CD14-positive monocyte (primary cell): ENCODE measurements at regions not wholly inside any gene's neighbourhood (a gene's known extent, or its start where the extent isn't known, plus 50 kb on each side); places are given as distances from the start of the nearest gene placed in this dataset.

Source experiments
- DNase-seq, 3 donors: peaks; one replicate each; pipeline ENCODE4 v3.0.0-alpha.2; 2011 to 2022
- H2AFZ ChIP-seq: 2 replicates; pipeline ENCODE4 v1.6.0; 2012; ENCODE audit warnings: mild to moderate bottlenecking, low read depth, low read length, inconsistent platforms; ENCODE audit not compliant: insufficient read depth, poor library complexity, severe bottlenecking
- H3K27ac ChIP-seq, 2 donors: 1 replicate in 1 of 2; 2 replicates in 1 of 2; pipeline ENCODE4 v1.5.1; 2012 to 2013; ENCODE audit warnings: low read length in 2 of 2, control low read depth in 1 of 2, inconsistent platforms in 1 of 2, low read depth in 1 of 2, mild to moderate bottlenecking in 1 of 2
- H3K27me3 ChIP-seq, 2 donors: one replicate each; pipeline versions ENCODE4 v1.6.0 to v1.6.1; 2011 to 2013; ENCODE audit warnings: low read length in 2 of 2; ENCODE audit not compliant: control insufficient read depth in 2 of 2, insufficient read depth in 2 of 2
- H3K36me3 ChIP-seq, 2 donors: replicated peaks in 1 of 2; 1 replicate in 1 of 2; 2 replicates in 1 of 2; pipeline versions ENCODE4 v1.5.1 to v1.6.1; 2012 to 2013; ENCODE audit warnings: low read length in 2 of 2, control low read depth in 1 of 2, inconsistent platforms in 1 of 2, mild to moderate bottlenecking in 1 of 2; ENCODE audit not compliant: insufficient read depth in 2 of 2, control insufficient read depth in 1 of 2
- H3K4me1 ChIP-seq, 2 donors: 1 replicate in 1 of 2; 2 replicates in 1 of 2; pipeline versions ENCODE4 v1.5.1 to v1.6.1; 2012 to 2013; ENCODE audit warnings: low read length in 2 of 2, control low read depth in 1 of 2, inconsistent platforms in 1 of 2, mild to moderate bottlenecking in 1 of 2, moderate library complexity in 1 of 2; ENCODE audit not compliant: insufficient read depth in 2 of 2, control insufficient read depth in 1 of 2
- H3K4me2 ChIP-seq: replicated peaks from 2 replicates; pipeline ENCODE3; 2012; ENCODE audit warnings: low read length, moderate library complexity, mild to moderate bottlenecking; ENCODE audit not compliant: poor library complexity, severe bottlenecking; ENCODE audit errors: extremely low read depth
- H3K4me3 ChIP-seq, 3 experiments: fragments of 200-600 bp in 1 of 3; sonication (generic) in 1 of 3; replicated peaks in 1 of 3; 1 replicate in 2 of 3; 2 replicates in 1 of 3; pipeline ENCODE4 v1.5.1; 2011 to 2013; ENCODE audit warnings: low read length in 3 of 3, mild to moderate bottlenecking in 3 of 3, control low read depth in 2 of 3, low read depth in 2 of 3, inconsistent platforms in 1 of 3, moderate library complexity in 1 of 3
- H3K79me2 ChIP-seq: 2 replicates; pipeline ENCODE4 v1.6.0; 2012; ENCODE audit warnings: mild to moderate bottlenecking, control low read depth, inconsistent platforms, low read length, moderate library complexity; ENCODE audit not compliant: insufficient read depth
- H3K9ac ChIP-seq: 2 replicates; pipeline ENCODE4 v1.6.0; 2017; ENCODE audit warnings: low read length, mild to moderate bottlenecking; ENCODE audit not compliant: insufficient read depth, poor library complexity, severe bottlenecking
- H3K9me3 ChIP-seq, 2 donors: replicated peaks in 1 of 2; 1 replicate in 1 of 2; 2 replicates in 1 of 2; pipeline versions ENCODE4 v1.5.1 to v1.6.1; 2012 to 2013; ENCODE audit warnings: low read length in 2 of 2, control low read depth in 1 of 2; ENCODE audit not compliant: control insufficient read depth in 1 of 2, insufficient read depth in 1 of 2
- H4K20me1 ChIP-seq: 2 replicates; pipeline ENCODE4 v1.6.0; 2012; ENCODE audit warnings: mild to moderate bottlenecking, low read length, control low read depth, moderate library complexity; ENCODE audit not compliant: insufficient read depth
- H3K27ac Mint-ChIP-seq, 7 donors: one replicate each; pipeline ENCODE4 v1.8.0; 2020; ENCODE audit warnings: mild to moderate bottlenecking in 7 of 7, mixed read lengths in 7 of 7, moderate library complexity in 6 of 7, inconsistent platforms in 2 of 7
- H3K27me3 Mint-ChIP-seq, 3 donors: one replicate each; pipeline ENCODE4 v1.8.0; 2021 to 2022; ENCODE audit warnings: low read depth in 3 of 3, mild to moderate bottlenecking in 3 of 3, mixed read lengths in 3 of 3, moderate library complexity in 3 of 3, inconsistent platforms in 1 of 3
- H3K36me3 Mint-ChIP-seq, 2 donors: one replicate each; pipeline ENCODE4 v1.8.0; 2020; ENCODE audit warnings: mixed read lengths in 2 of 2, inconsistent platforms in 1 of 2, mild to moderate bottlenecking in 1 of 2
- H3K4me1 Mint-ChIP-seq: one replicate; pipeline ENCODE4 v1.8.0; 2020; ENCODE audit warnings: mild to moderate bottlenecking, mixed read lengths
- H3K4me3 Mint-ChIP-seq, 2 donors: one replicate each; pipeline ENCODE4 v1.8.0; 2020; ENCODE audit warnings: mild to moderate bottlenecking in 2 of 2, mixed read lengths in 2 of 2, moderate library complexity in 1 of 2
- H3K9me3 Mint-ChIP-seq, 7 donors: one replicate each; pipeline ENCODE4 v1.8.0; 2020 to 2022; ENCODE audit warnings: mixed read lengths in 7 of 7, mild to moderate bottlenecking in 6 of 7, moderate library complexity in 6 of 7, inconsistent platforms in 2 of 7
- CTCF ChIP-seq: fragments of 200-600 bp; IDR thresholded peaks from one replicate; pipeline ENCODE4 v1.8.0; 2022; ENCODE audit warnings: antibody characterized with exemption, mild to moderate bottlenecking
- WGBS: methylation state at CpG from one replicate; pipeline ENCODE4 v1.1.5; 2013; ENCODE audit warnings: missing lambda C conversion rate; ENCODE audit not compliant: insufficient coverage; 5-methylcytosine and 5-hydroxymethylcytosine counted together
- intact Hi-C, 2 donors: fragments of 100-400 bp; cut with micrococcal nuclease; formaldehyde crosslinking; loops; one replicate each; pipeline versions ENCODE4 v1.15.0 to v1.15.1; 2023

GRCh38 chr22:48699511-48699910, 1128.2 kb downstream of the BRD1 start:
- DNase-seq = no peak
- Histone ChIP-seq H3K27me3 (no peaks in the 10 kb centered on the region), H3K9me3 (no peaks in the 10 kb centered on the region), H3K27ac (no peak overlapping the region), H3K4me1 (peaks cover 15 to 17% of the 10 kb centered on the region in 2 donors), H2AFZ (no peak overlapping the region), H4K20me1 (no peaks in the 10 kb centered on the region), H3K4me3 (no peak overlapping the region), H3K79me2 (no peaks in the 10 kb centered on the region), H3K4me2 (no peak overlapping the region), H3K9ac (no peak overlapping the region), H3K36me3 (no peaks in the 10 kb centered on the region)
- no peak overlapping the region for H3K27ac Mint-ChIP-seq
- peaks cover 0 to 3% (median 0%) of the 10 kb centered on the region in 3 donors for H3K27me3 Mint-ChIP-seq
- peaks cover 16% of the 10 kb centered on the region for H3K4me1 Mint-ChIP-seq
- peaks cover 0 to 3% (median 0%) of the 10 kb centered on the region in 7 donors for H3K9me3 Mint-ChIP-seq
- intact Hi-C loops = no loop called here
- WGBS = 96% methylated on average over 12 of the region's 17 CpGs
- no peak overlapping the region for H3K4me3 Mint-ChIP-seq
- H3K36me3 Mint-ChIP-seq = no peaks in the 10 kb centered on the region
- no peak for TF ChIP-seq CTCF

GRCh38 chr22:48698618-48699017, 1129.1 kb downstream of the BRD1 start:
- H3K27ac ChIP-seq = no peak overlapping the region
- no peak for DNase-seq
- no peak overlapping the region for H2AFZ ChIP-seq
- peaks cover 0 to 3% (median 0%) of the 10 kb centered on the region in 7 donors for H3K9me3 Mint-ChIP-seq
- peaks cover 16% of the 10 kb centered on the region for H3K4me1 Mint-ChIP-seq
- no peak overlapping the region for H3K4me3 Mint-ChIP-seq
- peaks cover 0 to 3% (median 0%) of the 10 kb centered on the region in 3 donors for H3K27me3 Mint-ChIP-seq
- H3K36me3 Mint-ChIP-seq = no peaks in the 10 kb centered on the region
- no peak overlapping the region for H3K9ac ChIP-seq
- peaks cover 15 to 17% of the 10 kb centered on the region in 2 donors for H3K4me1 ChIP-seq
- H3K4me2 ChIP-seq = no peak overlapping the region
- no peaks in the 10 kb centered on the region for H3K9me3 ChIP-seq
- H3K27me3 ChIP-seq = no peaks in the 10 kb centered on the region
- H3K27ac Mint-ChIP-seq = no peak overlapping the region
- H4K20me1 ChIP-seq = no peaks in the 10 kb centered on the region
- H3K36me3 ChIP-seq = no peaks in the 10 kb centered on the region
- intact Hi-C loops = no loop called here
- no peak for TF ChIP-seq CTCF
- H3K79me2 ChIP-seq = no peaks in the 10 kb centered on the region
- WGBS = 82% methylated on average over 10 of the region's 13 CpGs
- no peak overlapping the region for H3K4me3 ChIP-seq
